HCT116 (cell line): ENCODE measurements at regions not wholly inside any gene's neighbourhood (a gene's known extent, or its start where the extent isn't known, plus 50 kb on each side); places are given as distances from the start of the nearest gene placed in this dataset.

ENCODE experiments used
- ATAC-seq: fragments of 200-7000 bp; cut with Tn5 transposase; 2 replicates; pipeline ENCODE4 v1.9.1; 2020; ENCODE audit warnings: mild to moderate bottlenecking, moderate library complexity
- BruUV-seq: library from RNA; stranded (reverse); fragments of 400-500 nt; replicated peaks from 2 replicates; lab custom pipeline; 2021; lab: Mats Ljungman, UMichigan
- CTCF ChIA-PET: fragments of 300-600 bp; sonication (Branson Sonifier 250); formaldehyde crosslinking; loops from one replicate; lab custom pipeline; 2021; ENCODE audit warnings: antibody characterized with exemption; lab: Charles Lee
- POLR2A ChIA-PET: fragments of 300-600, 350-600 bp; sonication (Branson Sonifier 250); formaldehyde crosslinking; loops from one replicate; lab custom pipeline; 2021; ENCODE audit warnings: antibody characterized with exemption; lab: Charles Lee
- RAD21 ChIA-PET, 2 experiments: fragments of 300-600 bp; sonication (Branson Sonifier 250); formaldehyde crosslinking; loops; one replicate each; lab custom pipeline; 2023; ENCODE audit warnings: low total read pairs in 2 of 2; ENCODE audit not compliant: uncharacterized antibody in 2 of 2, unreplicated experiment in 2 of 2, low non-redundant PET in 1 of 2; lab: Charles Lee
- DNase-seq: peaks from one replicate; pipeline ENCODE4 v3.0.0-alpha.2; 2010; ENCODE audit warnings: low read depth, low spot score
- H2AFZ ChIP-seq: fragments of 200-600 bp; shearing (Covaris generic), sonication (generic); 2 replicates; pipeline ENCODE4 v1.6.1; 2017; ENCODE audit warnings: low read depth, mixed run types, mixed read lengths, antibody characterized with exemption, low read length; ENCODE audit not compliant: poor library complexity, severe bottlenecking
- H3K27ac ChIP-seq: 2 replicates; pipeline ENCODE4 v1.5.1; 2012; ENCODE audit warnings: low read depth, low read length
- H3K27me3 ChIP-seq: fragments of 200-600 bp; sonication (generic); 2 replicates; pipeline ENCODE4 v1.6.1; 2016; ENCODE audit warnings: mixed run types, low read length, mixed read lengths; ENCODE audit not compliant: insufficient read depth
- H3K36me3 ChIP-seq, 2 experiments: fragments of 200-500 bp in 1 of 2; fragments of 200-600 bp in 1 of 2; sonication (Bioruptor generic) in 1 of 2; sonication (generic) in 1 of 2; 2 replicates each; pipeline versions ENCODE4 v1.5.1 to v1.6.1; 2014 to 2016; ENCODE audit warnings: low read length in 2 of 2, inconsistent platforms in 1 of 2, mixed read lengths in 1 of 2, mixed run types in 1 of 2; ENCODE audit not compliant: insufficient read depth in 2 of 2, control insufficient read depth in 1 of 2
- H3K4me1 ChIP-seq, 2 experiments: fragments of 200-600 bp in 1 of 2; sonication (generic) in 1 of 2; 2 replicates each; pipeline versions ENCODE4 v1.5.1 to v1.6.1; 2012 to 2017; ENCODE audit warnings: low read length in 2 of 2, inconsistent platforms in 1 of 2, mild to moderate bottlenecking in 1 of 2, mixed read lengths in 1 of 2, mixed run types in 1 of 2, moderate library complexity in 1 of 2; ENCODE audit not compliant: insufficient read depth in 2 of 2, control insufficient read depth in 1 of 2
- H3K4me2 ChIP-seq: fragments of 200-600 bp; sonication (generic); 2 replicates; pipeline ENCODE4 v1.6.1; 2017; ENCODE audit warnings: mixed run types, low read length, mixed read lengths
- H3K4me3 ChIP-seq, 2 experiments: fragments of 200-600 bp in 1 of 2; sonication (generic) in 1 of 2; replicated peaks in 1 of 2; 2 replicates each; pipeline ENCODE4 v1.5.1; 2011 to 2016; ENCODE audit warnings: low read length in 2 of 2, control low read depth in 1 of 2, low read depth in 1 of 2, mild to moderate bottlenecking in 1 of 2, mixed read lengths in 1 of 2, mixed run types in 1 of 2
- H3K79me2 ChIP-seq: fragments of 200-600 bp; sonication (generic); 2 replicates; pipeline ENCODE4 v1.6.1; 2017; ENCODE audit warnings: mild to moderate bottlenecking, mixed run types, low read length, moderate library complexity, mixed read lengths; ENCODE audit not compliant: insufficient read depth
- H3K9ac ChIP-seq: fragments of 200-600 bp; sonication (generic); 2 replicates; pipeline ENCODE4 v1.6.1; 2016; ENCODE audit warnings: low read length, mixed read lengths
- H3K9me2 ChIP-seq: fragments of 200-600 bp; sonication (generic), shearing (Covaris generic); 2 replicates; pipeline ENCODE4 v1.6.1; 2017; ENCODE audit warnings: mixed run types, mild to moderate bottlenecking, moderate library complexity; ENCODE audit not compliant: insufficient read depth
- H3K9me3 ChIP-seq, 2 experiments: fragments of 200-500 bp in 1 of 2; fragments of 200-600 bp in 1 of 2; sonication (Bioruptor generic) in 1 of 2; sonication (generic) in 1 of 2; 2 replicates each; pipeline ENCODE4 v1.6.1; 2014 to 2017; ENCODE audit warnings: low read length in 2 of 2, mixed read lengths in 2 of 2, inconsistent platforms in 1 of 2, low read depth in 1 of 2, mild to moderate bottlenecking in 1 of 2, mixed run types in 1 of 2, moderate library complexity in 1 of 2; ENCODE audit not compliant: control insufficient read depth in 1 of 2, insufficient read depth in 1 of 2
- H4K20me1 ChIP-seq: fragments of 200-600 bp; sonication (generic), shearing (Covaris generic); 2 replicates; pipeline ENCODE4 v1.6.1; 2017; ENCODE audit warnings: mixed run types, mild to moderate bottlenecking, moderate library complexity; ENCODE audit not compliant: insufficient read depth
- CBX3 ChIP-seq: IDR thresholded peaks from 2 replicates; pipeline ENCODE4 v1.6.1; 2012; ENCODE audit warnings: low read depth
- CEBPB ChIP-seq: IDR thresholded peaks from 2 replicates; pipeline ENCODE4 v1.6.1; 2012; ENCODE audit warnings: low read depth
- EGR1 ChIP-seq: IDR thresholded peaks from 2 replicates; pipeline ENCODE4 v1.6.1; 2012; ENCODE audit warnings: low read depth
- ELF1 ChIP-seq: IDR thresholded peaks from 2 replicates; pipeline ENCODE4 v1.6.1; 2012; ENCODE audit warnings: low read depth, borderline replicate concordance
- EZH2 ChIP-seq: fragments of 200-600 bp; sonication (generic); IDR thresholded peaks from 2 replicates; pipeline ENCODE4 v1.6.1; 2017; ENCODE audit warnings: antibody characterized with exemption, mixed run types
- JUND ChIP-seq: IDR thresholded peaks from 2 replicates; pipeline ENCODE4 v1.6.1; 2012
- POLR2A ChIP-seq: IDR thresholded peaks from 2 replicates; pipeline ENCODE4 v1.7.0; 2011; ENCODE audit warnings: borderline replicate concordance; ENCODE audit not compliant: insufficient read depth, insufficient read length; ENCODE audit errors: extremely low read depth
- RAD21 ChIP-seq: IDR thresholded peaks from 2 replicates; pipeline ENCODE4 v1.6.1; 2012; ENCODE audit warnings: low read depth, mild to moderate bottlenecking
- SIN3A ChIP-seq: IDR thresholded peaks from 2 replicates; pipeline ENCODE4 v1.6.1; 2012; ENCODE audit warnings: low read depth
- SRF ChIP-seq: IDR thresholded peaks from 2 replicates; pipeline ENCODE4 v1.6.1; 2012; ENCODE audit warnings: low read depth
- ZFX ChIP-seq: fragments of 450-650 bp; IDR thresholded peaks from 2 replicates; pipeline ENCODE4 v1.6.1; 2017
- ZNF274 ChIP-seq: fragments of 200-500 bp; sonication (Bioruptor generic); IDR thresholded peaks from 2 replicates; pipeline ENCODE4 v1.6.1; 2014; ENCODE audit warnings: mild to moderate bottlenecking, low read depth, low read length, inconsistent platforms
- intact Hi-C: fragments of 100-400 bp; cut with micrococcal nuclease; formaldehyde crosslinking; loops from 2 replicates; pipeline ENCODE4 v1.10.0; 2022
- TF ChIP-seq, protein P1 (sequence below): IDR thresholded peaks from 2 replicates; pipeline ENCODE4 v1.6.1; 2011; ENCODE audit warnings: mild to moderate bottlenecking, low read length, moderate library complexity; ENCODE audit not compliant: insufficient replicate concordance; ENCODE audit errors: extremely low read depth
- TF ChIP-seq, protein P2 (sequence below), 3 experiments: fragments of 200-600 bp in 1 of 3; sonication (generic) in 1 of 3; IDR thresholded peaks in 2 of 3; conservative IDR thresholded peaks in 1 of 3; 2 replicates each; pipeline ENCODE4 v1.5.1; 2012 to 2017; ENCODE audit warnings: low read depth in 2 of 3, low read length in 2 of 3, antibody characterized with exemption in 1 of 3, borderline replicate concordance in 1 of 3, control low read depth in 1 of 3, mild to moderate bottlenecking in 1 of 3, mixed read lengths in 1 of 3, mixed run types in 1 of 3, moderate library complexity in 1 of 3; ENCODE audit not compliant: insufficient read depth in 1 of 3
- TF ChIP-seq, protein P3 (sequence below): IDR thresholded peaks from 2 replicates; pipeline ENCODE4 v1.6.1; 2012; ENCODE audit warnings: low read depth
- TF ChIP-seq, protein P4 (sequence below): IDR thresholded peaks from 2 replicates; pipeline ENCODE4 v1.6.1; 2012
- TF ChIP-seq, protein P5 (sequence below): IDR thresholded peaks from 2 replicates; pipeline ENCODE4 v1.6.1; 2012

DNA sequence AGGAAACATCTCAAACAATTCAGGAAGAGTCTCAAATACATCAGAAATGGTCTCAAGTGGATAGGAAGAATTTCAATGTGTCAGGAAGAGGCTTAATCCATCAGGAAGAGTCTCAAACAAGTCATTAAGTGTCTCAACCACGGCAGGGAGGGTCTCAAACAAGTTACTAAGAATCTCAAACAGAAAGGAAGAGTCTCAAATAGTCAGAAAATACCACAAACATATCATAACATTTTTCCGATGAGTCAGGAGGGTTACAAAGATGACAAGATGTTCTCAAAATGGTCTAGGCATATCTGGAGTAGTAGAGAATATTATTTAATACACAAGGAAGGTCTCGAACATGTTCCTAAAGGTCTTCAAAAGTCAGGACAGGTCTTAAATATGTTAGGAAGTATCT lies 109.3 kb upstream of the USP9X start:
- Histone ChIP-seq H3K36me3 (no peaks in the 10 kb centered on the region), H2AFZ (no peak overlapping the region), H3K9me3 (no peaks in the 10 kb centered on the region), H3K9ac (no peak overlapping the region), H4K20me1 (no peaks in the 10 kb centered on the region), H3K79me2 (no peaks in the 10 kb centered on the region), H3K9me2 (no peaks in the 10 kb centered on the region), H3K4me3 (no peak overlapping the region), H3K27ac (no peak overlapping the region), H3K4me2 (no peak overlapping the region), H3K27me3 (no peaks in the 10 kb centered on the region), H3K4me1 (no peaks in the 10 kb centered on the region)
- intact Hi-C loops, result no loop called here
- ChIA-PET CTCF (no interaction called here), POLR2A (no interaction called here), RAD21 (no interaction called here)
- no TSS peak for BruUV-seq
- ATAC-seq, result no peak
- TF ChIP-seq ELF1 (no peak), SIN3A (no peak), EGR1 (no peak), SRF (no peak), ZFX (no peak), EZH2 (no peak), POLR2A (no peak), RAD21 (no peak), CEBPB (no peak), CBX3 (no peak), JUND (no peak), ZNF274 (no peak)
- TF ChIP-seq, protein P1, sequence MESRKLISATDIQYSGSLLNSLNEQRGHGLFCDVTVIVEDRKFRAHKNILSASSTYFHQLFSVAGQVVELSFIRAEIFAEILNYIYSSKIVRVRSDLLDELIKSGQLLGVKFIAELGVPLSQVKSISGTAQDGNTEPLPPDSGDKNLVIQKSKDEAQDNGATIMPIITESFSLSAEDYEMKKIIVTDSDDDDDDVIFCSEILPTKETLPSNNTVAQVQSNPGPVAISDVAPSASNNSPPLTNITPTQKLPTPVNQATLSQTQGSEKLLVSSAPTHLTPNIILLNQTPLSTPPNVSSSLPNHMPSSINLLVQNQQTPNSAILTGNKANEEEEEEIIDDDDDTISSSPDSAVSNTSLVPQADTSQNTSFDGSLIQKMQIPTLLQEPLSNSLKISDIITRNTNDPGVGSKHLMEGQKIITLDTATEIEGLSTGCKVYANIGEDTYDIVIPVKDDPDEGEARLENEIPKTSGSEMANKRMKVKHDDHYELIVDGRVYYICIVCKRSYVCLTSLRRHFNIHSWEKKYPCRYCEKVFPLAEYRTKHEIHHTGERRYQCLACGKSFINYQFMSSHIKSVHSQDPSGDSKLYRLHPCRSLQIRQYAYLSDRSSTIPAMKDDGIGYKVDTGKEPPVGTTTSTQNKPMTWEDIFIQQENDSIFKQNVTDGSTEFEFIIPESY, result no peak
- TF ChIP-seq, protein P2, sequence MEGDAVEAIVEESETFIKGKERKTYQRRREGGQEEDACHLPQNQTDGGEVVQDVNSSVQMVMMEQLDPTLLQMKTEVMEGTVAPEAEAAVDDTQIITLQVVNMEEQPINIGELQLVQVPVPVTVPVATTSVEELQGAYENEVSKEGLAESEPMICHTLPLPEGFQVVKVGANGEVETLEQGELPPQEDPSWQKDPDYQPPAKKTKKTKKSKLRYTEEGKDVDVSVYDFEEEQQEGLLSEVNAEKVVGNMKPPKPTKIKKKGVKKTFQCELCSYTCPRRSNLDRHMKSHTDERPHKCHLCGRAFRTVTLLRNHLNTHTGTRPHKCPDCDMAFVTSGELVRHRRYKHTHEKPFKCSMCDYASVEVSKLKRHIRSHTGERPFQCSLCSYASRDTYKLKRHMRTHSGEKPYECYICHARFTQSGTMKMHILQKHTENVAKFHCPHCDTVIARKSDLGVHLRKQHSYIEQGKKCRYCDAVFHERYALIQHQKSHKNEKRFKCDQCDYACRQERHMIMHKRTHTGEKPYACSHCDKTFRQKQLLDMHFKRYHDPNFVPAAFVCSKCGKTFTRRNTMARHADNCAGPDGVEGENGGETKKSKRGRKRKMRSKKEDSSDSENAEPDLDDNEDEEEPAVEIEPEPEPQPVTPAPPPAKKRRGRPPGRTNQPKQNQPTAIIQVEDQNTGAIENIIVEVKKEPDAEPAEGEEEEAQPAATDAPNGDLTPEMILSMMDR (IDR thresholded peaks at IDR 0.05 in 2 of 3, conservative IDR thresholded peaks at IDR 0.05 in 1 of 3; ENCODE audit: borderline replicate concordance in 1 of 3, insufficient read depth in 1 of 3, low read depth in 2 of 3, low read length in 2 of 3), result no peak
- TF ChIP-seq, protein P3, sequence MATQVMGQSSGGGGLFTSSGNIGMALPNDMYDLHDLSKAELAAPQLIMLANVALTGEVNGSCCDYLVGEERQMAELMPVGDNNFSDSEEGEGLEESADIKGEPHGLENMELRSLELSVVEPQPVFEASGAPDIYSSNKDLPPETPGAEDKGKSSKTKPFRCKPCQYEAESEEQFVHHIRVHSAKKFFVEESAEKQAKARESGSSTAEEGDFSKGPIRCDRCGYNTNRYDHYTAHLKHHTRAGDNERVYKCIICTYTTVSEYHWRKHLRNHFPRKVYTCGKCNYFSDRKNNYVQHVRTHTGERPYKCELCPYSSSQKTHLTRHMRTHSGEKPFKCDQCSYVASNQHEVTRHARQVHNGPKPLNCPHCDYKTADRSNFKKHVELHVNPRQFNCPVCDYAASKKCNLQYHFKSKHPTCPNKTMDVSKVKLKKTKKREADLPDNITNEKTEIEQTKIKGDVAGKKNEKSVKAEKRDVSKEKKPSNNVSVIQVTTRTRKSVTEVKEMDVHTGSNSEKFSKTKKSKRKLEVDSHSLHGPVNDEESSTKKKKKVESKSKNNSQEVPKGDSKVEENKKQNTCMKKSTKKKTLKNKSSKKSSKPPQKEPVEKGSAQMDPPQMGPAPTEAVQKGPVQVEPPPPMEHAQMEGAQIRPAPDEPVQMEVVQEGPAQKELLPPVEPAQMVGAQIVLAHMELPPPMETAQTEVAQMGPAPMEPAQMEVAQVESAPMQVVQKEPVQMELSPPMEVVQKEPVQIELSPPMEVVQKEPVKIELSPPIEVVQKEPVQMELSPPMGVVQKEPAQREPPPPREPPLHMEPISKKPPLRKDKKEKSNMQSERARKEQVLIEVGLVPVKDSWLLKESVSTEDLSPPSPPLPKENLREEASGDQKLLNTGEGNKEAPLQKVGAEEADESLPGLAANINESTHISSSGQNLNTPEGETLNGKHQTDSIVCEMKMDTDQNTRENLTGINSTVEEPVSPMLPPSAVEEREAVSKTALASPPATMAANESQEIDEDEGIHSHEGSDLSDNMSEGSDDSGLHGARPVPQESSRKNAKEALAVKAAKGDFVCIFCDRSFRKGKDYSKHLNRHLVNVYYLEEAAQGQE, result no peak
- TF ChIP-seq, protein P4, sequence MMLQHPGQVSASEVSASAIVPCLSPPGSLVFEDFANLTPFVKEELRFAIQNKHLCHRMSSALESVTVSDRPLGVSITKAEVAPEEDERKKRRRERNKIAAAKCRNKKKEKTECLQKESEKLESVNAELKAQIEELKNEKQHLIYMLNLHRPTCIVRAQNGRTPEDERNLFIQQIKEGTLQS, result no peak
- TF ChIP-seq, protein P5, sequence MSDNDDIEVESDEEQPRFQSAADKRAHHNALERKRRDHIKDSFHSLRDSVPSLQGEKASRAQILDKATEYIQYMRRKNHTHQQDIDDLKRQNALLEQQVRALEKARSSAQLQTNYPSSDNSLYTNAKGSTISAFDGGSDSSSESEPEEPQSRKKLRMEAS, result no peak
- no peak for DNase-seq
